Stomach smooth muscle (tissue), 2 donors: ENCODE measurements at regions not wholly inside any gene's neighbourhood (a gene's known extent, or its start where the extent isn't known, plus 50 kb on each side); places are given as distances from the start of the nearest gene placed in this dataset.
"Not testable (repeated sequence)": the region's sequence is repeated elsewhere in the genome, so short reads cannot be mapped to it uniquely, and the experiment has no call there.

Experiments
- H3K27ac ChIP-seq: one replicate; pipeline ENCODE4 v1.7.0; 2013; ENCODE audit warnings: mild to moderate bottlenecking, low read length, inconsistent platforms
- H3K27me3 ChIP-seq, 2 donors: one replicate each; pipeline ENCODE4 v1.7.0; 2013; ENCODE audit warnings: low read length in 2 of 2; ENCODE audit not compliant: insufficient read depth in 2 of 2, control insufficient read depth in 1 of 2
- H3K36me3 ChIP-seq, 2 donors: one replicate each; pipeline ENCODE4 v1.7.0; 2013; ENCODE audit warnings: low read length in 2 of 2; ENCODE audit not compliant: control insufficient read depth in 2 of 2, insufficient read depth in 2 of 2
- H3K4me1 ChIP-seq: one replicate; pipeline ENCODE4 v1.7.0; 2013; ENCODE audit warnings: low read length; ENCODE audit not compliant: control insufficient read depth, insufficient read depth
- H3K4me3 ChIP-seq, 2 donors: one replicate each; pipeline ENCODE4 v1.7.0; 2013; ENCODE audit warnings: low read length in 2 of 2
- H3K9ac ChIP-seq, 2 donors: one replicate each; pipeline ENCODE4 v1.7.0; 2013; ENCODE audit warnings: low read length in 2 of 2, mild to moderate bottlenecking in 1 of 2
- H3K9me3 ChIP-seq, 2 donors: one replicate each; pipeline ENCODE4 v1.7.0; 2013; ENCODE audit warnings: low read length in 2 of 2; ENCODE audit not compliant: control insufficient read depth in 2 of 2
- donor health status: healthy.
- donor health status: Pancreatic carcinoma.

DNA sequence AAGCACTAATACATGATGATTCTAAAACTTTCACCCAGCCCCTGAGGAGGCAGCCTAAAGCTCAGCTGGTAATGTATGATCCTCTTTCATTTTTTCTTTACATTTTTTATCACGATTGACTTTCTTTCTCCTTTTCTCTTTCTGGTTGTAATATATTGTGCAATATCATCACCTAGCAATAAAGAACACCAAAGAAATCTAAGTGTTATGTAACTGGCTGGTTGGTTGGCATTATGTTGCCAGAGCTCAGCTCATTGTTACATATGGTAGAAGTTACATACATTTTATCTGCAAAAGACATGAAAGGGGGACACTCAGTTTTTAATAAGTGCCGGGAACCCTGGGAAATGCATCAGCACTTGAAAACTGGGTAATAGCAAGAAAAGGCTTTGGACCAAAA is 432.1 kb upstream of the DDI1 start:
- no peaks in the 10 kb centered on the region for H3K36me3 ChIP-seq
- no peaks in the 10 kb centered on the region for H3K4me1 ChIP-seq
- no peak overlapping the region for H3K27ac ChIP-seq
- no peak overlapping the region for H3K4me3 ChIP-seq
- no peaks in the 10 kb centered on the region for H3K27me3 ChIP-seq
- no peaks in the 10 kb centered on the region for H3K9me3 ChIP-seq
- H3K9ac ChIP-seq, result no peak overlapping the region

GRCh38 chr11:103608566-103608965 is 427.9 kb upstream of the DDI1 start:
- Histone ChIP-seq H3K36me3 (no peaks in the 10 kb centered on the region), H3K4me1 (no peaks in the 10 kb centered on the region), H3K9me3 (no peaks in the 10 kb centered on the region), H3K4me3 (no peak overlapping the region), H3K27ac (no peak overlapping the region), H3K27me3 (no peaks in the 10 kb centered on the region), H3K9ac (no peak overlapping the region)

DNA sequence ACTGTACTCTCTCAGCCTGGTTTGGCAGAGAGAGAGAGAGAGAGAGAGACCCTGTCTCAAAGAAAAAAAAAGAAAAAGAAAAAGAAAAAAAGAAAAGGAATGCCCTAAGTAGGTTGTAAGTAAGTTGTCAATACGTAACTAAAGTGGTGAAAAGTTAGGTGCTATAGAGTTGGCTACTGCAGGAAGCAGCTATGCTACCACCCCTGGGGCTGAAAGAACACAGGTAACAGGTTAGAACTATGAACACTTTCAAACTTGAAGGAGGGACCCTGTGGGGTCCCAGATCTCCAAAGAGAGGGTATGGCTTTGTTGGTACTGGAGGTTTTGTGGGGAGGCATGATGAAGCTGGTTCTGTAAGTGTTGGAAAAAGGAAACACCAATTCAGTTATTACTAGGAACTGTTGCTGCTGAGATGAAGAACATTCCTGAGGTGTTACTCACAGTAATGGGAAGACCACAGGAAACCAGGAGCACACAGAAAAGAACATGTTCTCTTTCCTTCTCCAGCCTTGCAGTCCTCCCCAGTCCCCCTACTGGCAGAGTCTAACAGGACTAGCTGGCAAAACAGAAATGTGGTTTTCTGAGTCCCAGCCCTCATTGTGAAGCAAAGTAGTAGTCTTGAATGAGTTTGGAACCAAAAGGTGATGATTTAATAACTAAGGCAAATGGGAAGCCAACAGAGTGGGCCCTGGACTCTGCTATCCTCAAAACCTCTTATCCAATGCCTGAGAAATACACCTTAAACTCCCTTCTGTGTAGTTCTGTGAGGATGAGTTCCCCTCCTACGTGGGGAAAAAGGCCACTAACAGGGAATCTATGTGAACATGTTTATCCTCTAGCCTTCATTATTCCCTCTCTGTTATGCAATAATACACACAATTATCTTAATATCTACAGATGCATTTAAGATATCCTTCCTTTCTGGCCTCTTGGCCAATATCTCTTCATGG is 427.0 kb upstream of the DDI1 start:
- H3K27ac ChIP-seq, result no peak overlapping the region
- no peaks in the 10 kb centered on the region for H3K36me3 ChIP-seq
- H3K9ac ChIP-seq, result no peak overlapping the region
- no peaks in the 10 kb centered on the region for H3K27me3 ChIP-seq
- no peaks in the 10 kb centered on the region for H3K4me1 ChIP-seq
- H3K4me3 ChIP-seq, result no peak overlapping the region
- no peaks in the 10 kb centered on the region for H3K9me3 ChIP-seq

DNA sequence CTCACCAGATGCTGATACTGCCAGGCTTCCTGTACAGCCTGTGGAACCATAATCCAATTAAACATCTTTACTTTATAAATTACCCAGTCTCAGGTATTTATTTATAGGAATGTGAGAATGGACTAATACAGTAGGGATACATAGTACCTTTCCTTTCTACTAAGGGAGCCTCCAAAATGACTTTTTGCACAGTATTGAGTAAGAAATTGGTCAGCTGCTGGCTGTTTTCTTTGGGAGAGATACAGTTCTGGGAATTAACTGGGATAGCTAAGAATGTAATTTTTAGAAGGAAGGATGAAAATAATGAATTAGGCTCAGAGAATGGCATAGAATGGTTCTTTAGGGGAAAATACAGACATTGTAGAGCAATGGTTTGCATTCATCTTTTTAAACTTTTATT is 426.0 kb upstream of the DDI1 start:
- Histone ChIP-seq H3K36me3 (no peaks in the 10 kb centered on the region), H3K4me3 (no peak overlapping the region), H3K27ac (no peak overlapping the region), H3K9ac (no peak overlapping the region), H3K27me3 (no peaks in the 10 kb centered on the region), H3K4me1 (no peaks in the 10 kb centered on the region), H3K9me3 (no peaks in the 10 kb centered on the region)

DNA sequence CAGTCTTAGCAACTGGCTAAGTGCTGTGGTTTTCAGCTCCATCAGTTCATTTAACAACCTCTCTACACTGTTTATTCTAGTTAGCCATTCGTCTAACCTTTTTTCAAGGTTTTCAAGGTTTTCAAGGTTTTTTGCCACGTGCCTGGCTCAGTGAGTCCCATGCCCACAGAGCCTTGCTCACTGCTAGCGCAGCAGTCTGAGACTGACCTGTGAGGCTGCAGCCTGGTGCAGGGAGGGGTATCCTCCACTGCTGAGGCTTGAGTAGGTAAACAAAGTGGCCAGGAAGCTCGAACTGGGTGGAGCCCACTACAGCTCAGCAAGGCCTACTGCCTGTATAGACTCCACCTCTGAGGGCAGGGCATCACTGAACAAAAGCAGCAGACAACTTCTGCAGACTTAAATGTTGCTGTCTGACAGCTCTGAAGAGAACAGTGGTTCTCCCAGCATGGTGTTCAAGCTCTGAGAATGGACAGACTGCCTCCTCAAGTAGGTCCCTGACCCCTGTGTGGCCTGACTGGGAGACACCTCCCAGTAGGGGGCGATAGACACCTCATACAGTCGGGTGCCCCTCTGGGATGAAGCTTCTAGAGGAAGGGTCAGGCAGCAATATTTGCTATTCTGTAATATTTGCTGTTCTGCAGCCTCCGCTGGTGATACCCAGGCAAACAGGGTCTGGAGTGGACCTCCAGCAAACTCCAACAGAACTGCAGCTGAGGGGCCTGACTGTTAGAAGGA is 424.7 kb upstream of the DDI1 start:
- H3K9ac ChIP-seq, H3K4me1 ChIP-seq, H3K9me3 ChIP-seq, H3K27ac ChIP-seq, H3K4me3 ChIP-seq, H3K36me3 ChIP-seq, H3K27me3 ChIP-seq: not testable (repeated sequence)

GRCh38 chr11:103612451-103612850 is 424.0 kb upstream of the DDI1 start:
- not testable (repeated sequence) for H3K4me3 ChIP-seq, H3K9me3 ChIP-seq, H3K27ac ChIP-seq, H3K27me3 ChIP-seq, H3K36me3 ChIP-seq, H3K4me1 ChIP-seq, H3K9ac ChIP-seq

GRCh38 chr11:103616586-103616985 is 419.9 kb upstream of the DDI1 start:
- H3K27me3 ChIP-seq, H3K4me3 ChIP-seq, H3K9me3 ChIP-seq, H3K27ac ChIP-seq, H3K36me3 ChIP-seq, H3K4me1 ChIP-seq, H3K9ac ChIP-seq: not testable (repeated sequence)

GRCh38 chr11:103618528-103618927 is 417.9 kb upstream of the DDI1 start:
- no peaks in the 10 kb centered on the region for H3K27me3 ChIP-seq
- H3K36me3 ChIP-seq, result no peaks in the 10 kb centered on the region
- no peaks in the 10 kb centered on the region for H3K4me1 ChIP-seq
- no peaks in the 10 kb centered on the region for H3K9me3 ChIP-seq
- H3K9ac ChIP-seq, result no peak overlapping the region
- H3K27ac ChIP-seq, result no peak overlapping the region
- no peak overlapping the region for H3K4me3 ChIP-seq

DNA sequence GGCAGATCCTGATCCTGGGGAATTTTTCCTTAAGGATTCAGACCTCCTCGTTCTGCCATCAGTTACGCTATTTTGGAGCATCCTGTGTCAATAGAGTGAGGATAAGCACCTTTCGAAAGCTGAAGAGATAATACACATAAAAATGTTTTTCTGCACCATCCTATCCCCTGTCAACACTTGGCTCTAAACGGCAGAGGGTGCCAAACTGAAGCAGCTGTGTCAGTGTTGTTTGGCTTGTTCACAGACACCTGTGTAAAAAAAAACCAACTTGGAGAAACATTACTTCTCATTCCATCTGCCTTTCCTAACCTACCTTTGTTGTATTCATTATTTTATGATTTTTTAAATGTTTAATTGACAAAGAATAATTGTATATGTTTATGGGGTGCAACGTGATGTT is 417.0 kb upstream of the DDI1 start:
- no peak overlapping the region for H3K27ac ChIP-seq
- no peak overlapping the region for H3K9ac ChIP-seq
- no peaks in the 10 kb centered on the region for H3K36me3 ChIP-seq
- H3K9me3 ChIP-seq, result no peaks in the 10 kb centered on the region
- H3K4me1 ChIP-seq, result no peaks in the 10 kb centered on the region
- no peaks in the 10 kb centered on the region for H3K27me3 ChIP-seq
- no peak overlapping the region for H3K4me3 ChIP-seq

DNA sequence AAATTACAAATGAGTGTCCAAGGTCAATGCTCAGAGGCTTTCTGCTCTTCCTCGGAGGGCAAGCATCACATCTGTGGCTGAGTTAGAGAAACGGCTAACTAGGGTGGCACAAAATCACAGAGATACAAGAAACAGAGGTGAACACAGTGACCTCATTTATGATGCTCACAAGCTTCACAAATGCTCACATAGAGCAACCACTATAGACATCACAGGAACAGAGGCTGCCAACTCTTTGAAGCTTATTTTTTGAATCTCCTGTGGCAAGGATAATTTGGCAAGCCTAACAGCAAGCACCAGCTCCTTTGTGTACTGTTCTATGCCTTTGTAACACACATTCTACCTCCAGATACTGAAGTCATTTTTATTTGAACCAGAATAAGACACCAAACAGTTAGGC is 416.5 kb upstream of the DDI1 start:
- Histone ChIP-seq H3K4me3 (no peak overlapping the region), H3K9ac (no peak overlapping the region), H3K27me3 (no peaks in the 10 kb centered on the region), H3K4me1 (no peaks in the 10 kb centered on the region), H3K27ac (no peak overlapping the region), H3K9me3 (no peaks in the 10 kb centered on the region), H3K36me3 (no peaks in the 10 kb centered on the region)

GRCh38 chr11:103622296-103622695 is 414.1 kb upstream of the DDI1 start:
- Histone ChIP-seq H3K9ac (no peak overlapping the region), H3K27ac (no peak overlapping the region), H3K36me3 (no peaks in the 10 kb centered on the region), H3K4me3 (no peak overlapping the region), H3K9me3 (no peaks in the 10 kb centered on the region), H3K4me1 (no peaks in the 10 kb centered on the region), H3K27me3 (no peaks in the 10 kb centered on the region)
